C4-2B (cell line): ENCODE measurements at regions not wholly inside any gene's neighbourhood (a gene's known extent, or its start where the extent isn't known, plus 50 kb on each side); places are given as distances from the start of the nearest gene placed in this dataset.

ENCODE experiments used
- ZFX ChIP-seq: fragments of 450-650 bp; IDR thresholded peaks from 2 replicates; pipeline ENCODE4 v1.6.1; 2017
- TF ChIP-seq, protein P1 (sequence below): fragments of 450-650 bp; conservative IDR thresholded peaks from 2 replicates; pipeline ENCODE4 v1.5.1; 2017; ENCODE audit warnings: mild to moderate bottlenecking

- TF ChIP-seq, protein P1, sequence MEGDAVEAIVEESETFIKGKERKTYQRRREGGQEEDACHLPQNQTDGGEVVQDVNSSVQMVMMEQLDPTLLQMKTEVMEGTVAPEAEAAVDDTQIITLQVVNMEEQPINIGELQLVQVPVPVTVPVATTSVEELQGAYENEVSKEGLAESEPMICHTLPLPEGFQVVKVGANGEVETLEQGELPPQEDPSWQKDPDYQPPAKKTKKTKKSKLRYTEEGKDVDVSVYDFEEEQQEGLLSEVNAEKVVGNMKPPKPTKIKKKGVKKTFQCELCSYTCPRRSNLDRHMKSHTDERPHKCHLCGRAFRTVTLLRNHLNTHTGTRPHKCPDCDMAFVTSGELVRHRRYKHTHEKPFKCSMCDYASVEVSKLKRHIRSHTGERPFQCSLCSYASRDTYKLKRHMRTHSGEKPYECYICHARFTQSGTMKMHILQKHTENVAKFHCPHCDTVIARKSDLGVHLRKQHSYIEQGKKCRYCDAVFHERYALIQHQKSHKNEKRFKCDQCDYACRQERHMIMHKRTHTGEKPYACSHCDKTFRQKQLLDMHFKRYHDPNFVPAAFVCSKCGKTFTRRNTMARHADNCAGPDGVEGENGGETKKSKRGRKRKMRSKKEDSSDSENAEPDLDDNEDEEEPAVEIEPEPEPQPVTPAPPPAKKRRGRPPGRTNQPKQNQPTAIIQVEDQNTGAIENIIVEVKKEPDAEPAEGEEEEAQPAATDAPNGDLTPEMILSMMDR, result no peak
- no peak for TF ChIP-seq ZFX
Observed at GRCh38 chr4:159747983-159748382, 645.1 kb downstream of the RAPGEF2 start.
